Osteocyte (in vitro differentiated cells): ENCODE measurements at regions not wholly inside any gene's neighbourhood (a gene's known extent, or its start where the extent isn't known, plus 50 kb on each side); places are given as distances from the start of the nearest gene placed in this dataset.

ENCODE experiments used
- DNase-seq: peaks from one replicate; pipeline ENCODE4 v3.0.0; 2021; ENCODE audit warnings: mixed read lengths; ENCODE audit not compliant: unreplicated experiment; ENCODE audit errors: extremely low spot score
- H3K27ac Mint-ChIP-seq: one replicate; pipeline ENCODE4 v1.8.0; 2021; ENCODE audit warnings: mild to moderate bottlenecking, mixed read lengths; ENCODE audit not compliant: unreplicated experiment
- H3K27me3 Mint-ChIP-seq: one replicate; pipeline ENCODE4 v1.8.0; 2021; ENCODE audit warnings: mixed read lengths; ENCODE audit not compliant: unreplicated experiment
- H3K36me3 Mint-ChIP-seq: one replicate; pipeline ENCODE4 v1.8.0; 2021; ENCODE audit warnings: mixed read lengths; ENCODE audit not compliant: unreplicated experiment
- H3K4me1 Mint-ChIP-seq: one replicate; pipeline ENCODE4 v1.8.0; 2021; ENCODE audit warnings: mixed read lengths; ENCODE audit not compliant: unreplicated experiment
- H3K4me3 Mint-ChIP-seq: one replicate; pipeline ENCODE4 v1.8.0; 2021; ENCODE audit warnings: mild to moderate bottlenecking, moderate library complexity, mixed read lengths; ENCODE audit not compliant: unreplicated experiment
- H3K9me3 Mint-ChIP-seq: one replicate; pipeline ENCODE4 v1.8.0; 2021; ENCODE audit warnings: mixed read lengths; ENCODE audit not compliant: unreplicated experiment
- CTCF ChIP-seq: fragments of 200-600 bp; sonication (generic); IDR thresholded peaks from 2 replicates; pipeline ENCODE4 v1.5.0; 2021; ENCODE audit warnings: antibody characterized with exemption, mild to moderate bottlenecking, moderate library complexity

- no peaks in the 10 kb centered on the region for H3K36me3 Mint-ChIP-seq
- H3K27me3 Mint-ChIP-seq = no peaks in the 10 kb centered on the region
- peaks cover 5% of the 10 kb centered on the region for H3K9me3 Mint-ChIP-seq
- peaks cover 19% of the 10 kb centered on the region for H3K4me1 Mint-ChIP-seq
- no peak overlapping the region for H3K4me3 Mint-ChIP-seq
- no peak for DNase-seq
- no peak overlapping the region for H3K27ac Mint-ChIP-seq
- no peak for TF ChIP-seq CTCF
Measured at GRCh38 chr12:87760943-87761342, 268.3 kb downstream of the C12orf50 start.

DNA sequence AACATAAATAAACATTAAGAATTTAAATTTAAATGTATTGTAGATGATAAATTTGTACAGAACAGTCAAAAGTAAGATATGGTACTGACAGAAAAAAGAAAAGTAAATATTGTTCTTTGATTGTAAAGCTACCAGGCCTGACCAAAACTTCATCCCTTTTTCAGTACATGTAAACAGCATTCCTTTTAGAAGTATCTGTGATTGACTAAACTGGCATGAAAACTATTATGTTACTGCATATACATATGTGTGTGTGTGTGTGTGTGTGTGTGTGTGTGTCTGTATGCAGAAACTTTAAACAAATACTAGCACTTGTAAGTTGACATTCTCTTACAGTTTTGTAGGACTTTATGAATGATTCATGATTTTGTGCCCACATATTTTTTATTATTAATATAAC, 270.9 kb downstream of the C12orf50 start:
- H3K27ac Mint-ChIP-seq = no peak overlapping the region
- H3K4me3 Mint-ChIP-seq = no peak overlapping the region
- H3K9me3 Mint-ChIP-seq = peaks cover 10% of the 10 kb centered on the region
- no peak for TF ChIP-seq CTCF
- no peaks in the 10 kb centered on the region for H3K27me3 Mint-ChIP-seq
- peaks cover 29% of the 10 kb centered on the region for H3K4me1 Mint-ChIP-seq
- no peaks in the 10 kb centered on the region for H3K36me3 Mint-ChIP-seq
- DNase-seq = no peak

- Mint-ChIP-seq H3K4me1 (peaks cover 29% of the 10 kb centered on the region), H3K27me3 (no peaks in the 10 kb centered on the region), H3K27ac (peak overlapping the region; percentile 91), H3K4me3 (no peak overlapping the region), H3K9me3 (peaks cover 10% of the 10 kb centered on the region), H3K36me3 (no peaks in the 10 kb centered on the region)
- TF ChIP-seq CTCF = no peak
- DNase-seq = no peak
Measured at GRCh38 chr12:87756721-87757120, 272.5 kb downstream of the C12orf50 start.

DNA sequence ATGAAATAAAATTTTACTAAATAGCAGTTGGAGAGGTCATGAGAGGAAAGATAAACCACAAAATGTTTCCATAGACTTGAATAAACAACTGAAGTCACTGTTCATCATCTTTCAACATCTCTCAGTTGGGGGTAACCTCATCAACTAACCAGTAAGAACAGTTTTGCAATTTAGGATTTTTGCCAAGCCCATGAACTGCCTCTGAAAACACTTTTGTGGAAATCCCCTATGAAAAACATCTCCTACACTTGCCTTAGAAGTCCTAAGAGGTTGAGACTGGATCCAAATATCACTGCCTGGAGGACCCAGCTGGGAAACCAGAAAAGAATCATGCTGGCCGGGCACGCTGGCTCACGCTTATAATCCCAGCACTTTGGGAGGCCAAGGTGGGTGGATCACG, 273.1 kb downstream of the C12orf50 start:
- DNase-seq = no peak
- no peak for TF ChIP-seq CTCF
- no peak overlapping the region for H3K4me3 Mint-ChIP-seq

DNA sequence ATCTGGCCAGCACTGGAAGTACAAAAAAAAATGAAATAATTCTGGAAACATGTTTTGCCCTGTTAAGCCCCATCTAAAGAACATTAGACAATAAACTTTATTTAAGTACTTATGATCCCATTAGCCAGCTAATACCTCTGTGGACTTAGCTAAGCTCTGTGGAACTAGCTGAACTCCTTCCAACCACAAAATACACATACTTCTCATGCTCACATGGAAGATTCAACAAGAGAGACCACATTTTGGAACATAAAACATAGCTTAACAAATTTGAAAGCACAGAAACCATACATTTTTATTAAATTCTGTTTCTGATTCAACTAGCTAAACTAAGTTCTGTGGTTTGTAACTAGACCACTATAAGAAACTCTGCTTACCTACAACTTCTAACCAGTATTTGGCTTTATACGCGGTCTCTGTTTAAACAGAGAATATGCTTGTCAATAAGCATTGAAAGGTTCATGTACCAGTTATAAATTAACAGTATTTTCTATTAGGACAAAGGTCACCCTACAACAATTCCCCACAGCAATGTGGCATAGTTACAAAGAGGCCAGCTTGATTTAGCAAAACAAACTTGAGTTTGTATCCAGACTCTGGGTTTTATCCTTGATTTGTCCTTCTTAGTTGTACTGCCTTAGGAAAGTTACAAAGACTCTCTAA, 300.1 kb downstream of the C12orf50 start:
- H3K9me3 Mint-ChIP-seq = no peaks in the 10 kb centered on the region
- no peak overlapping the region for H3K4me3 Mint-ChIP-seq
- H3K27ac Mint-ChIP-seq = no peak overlapping the region
- TF ChIP-seq CTCF = no peak
- peaks cover 7% of the 10 kb centered on the region for H3K4me1 Mint-ChIP-seq
- H3K36me3 Mint-ChIP-seq = no peaks in the 10 kb centered on the region
- no peak for DNase-seq
- H3K27me3 Mint-ChIP-seq = peaks cover 3% of the 10 kb centered on the region

More for the DNA sequence above, 273.1 kb downstream of the C12orf50 start:
- peaks cover 29% of the 10 kb centered on the region for H3K4me1 Mint-ChIP-seq
- H3K9me3 Mint-ChIP-seq = peaks cover 8% of the 10 kb centered on the region
- peak overlapping the region; percentile 91 for H3K27ac Mint-ChIP-seq
- no peaks in the 10 kb centered on the region for H3K36me3 Mint-ChIP-seq
- H3K27me3 Mint-ChIP-seq = no peaks in the 10 kb centered on the region
